IMR-90 (cell line): ENCODE measurements at regions not wholly inside any gene's neighbourhood (a gene's known extent, or its start where the extent isn't known, plus 50 kb on each side); places are given as distances from the start of the nearest gene placed in this dataset.
"Not testable (repeated sequence)": the region's sequence is repeated elsewhere in the genome, so short reads cannot be mapped to it uniquely, and the experiment has no call there.

ENCODE experiments used
- ATAC-seq: fragments of 200-7000 bp; cut with Tn5 transposase; 2 replicates; pipeline ENCODE4 v1.9.1; 2020; ENCODE audit warnings: low read depth, mild to moderate bottlenecking, moderate library complexity
- BruUV-seq: library from RNA; stranded (reverse); fragments of 400-500 nt; replicated peaks from 2 replicates; lab custom pipeline; 2021; lab: Mats Ljungman, UMichigan
- CTCF ChIA-PET: fragments of 300-600 bp; formaldehyde crosslinking; extraction: SDS; loops from one replicate; lab custom pipeline; 2021; ENCODE audit warnings: antibody characterized with exemption; lab: Yijun Ruan, JAX
- POLR2A ChIA-PET: fragments of 300-600 bp; sonication (Branson Sonifier 250); formaldehyde crosslinking; loops from one replicate; lab custom pipeline; 2022; ENCODE audit warnings: antibody characterized with exemption; ENCODE audit not compliant: unreplicated experiment; lab: Charles Lee
- DNase-seq: peaks from one replicate; pipeline ENCODE4 v3.0.0; 2013
- H2AFZ ChIP-seq: replicated peaks from 2 replicates; pipeline ENCODE3; 2013; ENCODE audit warnings: low read length, mild to moderate bottlenecking; ENCODE audit not compliant: poor library complexity
- H2AK5ac ChIP-seq: 2 replicates; pipeline ENCODE4 v1.6.1; 2013; ENCODE audit warnings: low read depth, low read length, inconsistent platforms
- H2AK9ac ChIP-seq: replicated peaks from 2 replicates; pipeline ENCODE3; 2013; ENCODE audit warnings: mild to moderate bottlenecking, low read depth, low read length, moderate library complexity; ENCODE audit not compliant: poor library complexity
- H2BK120ac ChIP-seq: 2 replicates; pipeline ENCODE4 v1.6.1; 2013; ENCODE audit warnings: low read depth, low read length, inconsistent platforms
- H2BK15ac ChIP-seq: 3 replicates; pipeline ENCODE4 v1.6.1; 2013; ENCODE audit warnings: low read depth, low read length, inconsistent platforms
- H2BK20ac ChIP-seq: 2 replicates; pipeline ENCODE4 v1.6.1; 2013; ENCODE audit warnings: low read depth, mild to moderate bottlenecking, inconsistent platforms, low read length, moderate library complexity
- H2BK5ac ChIP-seq: 2 replicates; pipeline ENCODE4 v1.6.1; 2013; ENCODE audit warnings: mild to moderate bottlenecking, low read depth, low read length, inconsistent platforms; ENCODE audit not compliant: poor library complexity, severe bottlenecking
- H3K14ac ChIP-seq: replicated peaks from 2 replicates; pipeline ENCODE4 v1.6.1; 2013; ENCODE audit warnings: low read depth, low read length, inconsistent platforms
- H3K18ac ChIP-seq: 2 replicates; pipeline ENCODE4 v1.6.1; 2013; ENCODE audit warnings: low read depth, low read length, control low read depth
- H3K23ac ChIP-seq: 2 replicates; pipeline ENCODE4 v1.6.1; 2013; ENCODE audit warnings: low read depth, low read length, inconsistent platforms
- H3K27ac ChIP-seq: 2 replicates; pipeline ENCODE4 v1.5.1; 2013; ENCODE audit warnings: mild to moderate bottlenecking, control low read depth, low read length; ENCODE audit not compliant: insufficient read depth
- H3K27me3 ChIP-seq: 2 replicates; pipeline ENCODE4 v1.6.1; 2013; ENCODE audit warnings: low read length; ENCODE audit not compliant: control insufficient read depth, insufficient read depth
- H3K36me3 ChIP-seq: 2 replicates; pipeline ENCODE4 v1.6.1; 2013; ENCODE audit warnings: low read length, mixed read lengths; ENCODE audit not compliant: control insufficient read depth, insufficient read depth
- H3K4ac ChIP-seq: 2 replicates; pipeline ENCODE4 v1.6.1; 2013; ENCODE audit warnings: low read depth, low read length, inconsistent platforms
- H3K4me1 ChIP-seq: 2 replicates; pipeline ENCODE4 v1.6.1; 2013; ENCODE audit warnings: low read length, mixed read lengths; ENCODE audit not compliant: control insufficient read depth, insufficient read depth
- H3K4me2 ChIP-seq: 2 replicates; pipeline ENCODE4 v1.6.1; 2013; ENCODE audit warnings: low read depth, mild to moderate bottlenecking, control low read depth, low read length, moderate library complexity
- H3K4me3 ChIP-seq: 2 replicates; pipeline ENCODE4 v1.5.1; 2013; ENCODE audit warnings: low read depth, mild to moderate bottlenecking, control low read depth, low read length, moderate library complexity; ENCODE audit not compliant: insufficient read depth
- H3K56ac ChIP-seq: 2 replicates; pipeline ENCODE4 v1.6.1; 2013; ENCODE audit warnings: low read length, inconsistent platforms; ENCODE audit not compliant: insufficient read depth; ENCODE audit errors: extremely low read depth
- H3K79me1 ChIP-seq, 2 experiments: 2 replicates each; pipeline ENCODE4 v1.6.1; 2013; ENCODE audit warnings: low read length in 2 of 2, inconsistent platforms in 1 of 2, low read depth in 1 of 2
- H3K9ac ChIP-seq: 2 replicates; pipeline ENCODE4 v1.6.1; 2013; ENCODE audit warnings: low read depth, low read length, control low read depth
- H3K9me1 ChIP-seq: 2 replicates; pipeline ENCODE4 v1.6.1; 2013; ENCODE audit warnings: low read length, inconsistent platforms; ENCODE audit not compliant: insufficient read depth
- H3K9me3 ChIP-seq: 2 replicates; pipeline ENCODE4 v1.6.1; 2013; ENCODE audit warnings: low read length; ENCODE audit not compliant: control insufficient read depth, insufficient read depth
- H4K20me1 ChIP-seq: 2 replicates; pipeline ENCODE4 v1.6.1; 2013; ENCODE audit warnings: low read length, inconsistent platforms; ENCODE audit not compliant: insufficient read depth
- H4K5ac ChIP-seq: 2 replicates; pipeline ENCODE4 v1.6.1; 2013; ENCODE audit warnings: mild to moderate bottlenecking, low read depth, low read length, control low read depth
- H4K8ac ChIP-seq, 2 experiments: 2 replicates each; pipeline ENCODE4 v1.6.1; 2013; ENCODE audit warnings: low read depth in 2 of 2, low read length in 2 of 2, control low read depth in 1 of 2, inconsistent platforms in 1 of 2
- H4K91ac ChIP-seq: 2 replicates; pipeline ENCODE4 v1.6.1; 2013; ENCODE audit warnings: low read depth, low read length, inconsistent platforms; ENCODE audit not compliant: insufficient read depth
- MAFK ChIP-seq: IDR thresholded peaks from 2 replicates; pipeline ENCODE4 v1.6.1; 2012; ENCODE audit warnings: low read depth, low read length, improper control_type of control experiment
- USF2 ChIP-seq: fragments of 150-350 bp; IDR thresholded peaks from 2 replicates; pipeline ENCODE4 v1.6.1; 2017; ENCODE audit warnings: mild to moderate bottlenecking, antibody characterized with exemption, low read length, low read depth
- WGBS, 2 experiments: methylation state at CpG; one replicate each; pipeline versions ENCODE4 v1.1.5 to v1.1.7; 2013; ENCODE audit warnings: missing lambda C conversion rate in 2 of 2; ENCODE audit not compliant: insufficient read length in 1 of 2; ENCODE audit errors: extremely low coverage in 2 of 2; 5-methylcytosine and 5-hydroxymethylcytosine counted together
- dilution Hi-C: fragments of 300-500 bp; cut with HindIII; formaldehyde crosslinking; loops from one replicate; pipeline ENCODE4 v1.14.3; 2018; ENCODE audit warnings: low sequenced_read_pairs; ENCODE audit not compliant: unreplicated experiment
- in situ Hi-C: fragments of 300-500 bp; cut with MboI; formaldehyde crosslinking; loops from 3 replicates; pipeline ENCODE4 v1.14.3; 2019; ENCODE audit warnings: low sequenced_read_pairs, inconsistent platforms, mixed read lengths
- intact Hi-C: fragments of 100-400 bp; cut with micrococcal nuclease; formaldehyde crosslinking; loops from 2 replicates; pipeline ENCODE4 v1.10.0; 2022

DNA sequence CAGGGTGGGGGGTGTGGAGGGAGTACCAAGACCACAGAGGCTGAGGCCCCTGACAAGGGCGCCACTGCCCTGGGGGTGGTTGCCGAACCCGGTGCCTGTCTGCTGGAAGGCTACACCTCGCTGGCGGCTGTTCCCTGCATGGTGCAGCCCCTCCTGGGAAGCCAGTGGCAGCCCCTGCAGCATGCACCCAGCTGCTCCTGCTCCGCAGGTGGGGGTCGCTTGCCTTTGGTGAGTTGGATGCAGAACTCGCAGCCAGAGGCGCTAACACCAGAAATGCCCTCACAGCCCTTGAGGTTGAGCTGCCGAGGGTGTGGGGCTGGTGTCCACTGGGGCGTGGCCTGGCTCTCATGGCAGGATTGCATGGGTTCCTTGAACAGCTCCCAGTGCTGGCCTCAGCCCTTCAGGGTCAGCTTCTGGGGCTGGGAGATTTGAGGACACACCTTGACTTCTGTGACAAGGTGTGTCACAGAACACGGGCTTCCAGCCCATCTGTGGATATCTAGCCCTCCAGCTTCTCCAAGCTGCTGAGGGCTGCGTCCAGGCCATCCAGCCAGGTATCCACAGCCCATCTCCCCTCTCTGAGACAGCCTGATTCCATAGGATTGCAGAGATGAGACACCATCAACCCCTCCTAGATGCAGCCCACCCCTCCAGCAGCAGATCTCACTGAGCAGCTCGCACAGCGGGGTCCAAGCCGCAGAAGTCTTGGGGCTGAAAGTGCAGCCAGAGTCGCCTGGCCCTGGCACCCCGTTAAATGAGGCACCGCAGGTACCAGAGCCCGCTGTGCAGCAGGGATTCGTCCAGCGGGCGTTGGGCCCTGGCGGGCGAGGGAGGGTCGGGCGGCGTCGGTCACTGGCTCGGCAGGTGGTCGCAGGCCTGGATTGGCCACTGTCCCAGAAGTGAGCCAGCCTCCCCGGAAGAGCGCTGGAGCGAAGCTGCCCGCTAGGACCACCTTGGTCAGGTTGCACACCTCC lies 586.3 kb downstream of the KCNJ18 start (continued):
- TF ChIP-seq MAFK, result no peak

DNA sequence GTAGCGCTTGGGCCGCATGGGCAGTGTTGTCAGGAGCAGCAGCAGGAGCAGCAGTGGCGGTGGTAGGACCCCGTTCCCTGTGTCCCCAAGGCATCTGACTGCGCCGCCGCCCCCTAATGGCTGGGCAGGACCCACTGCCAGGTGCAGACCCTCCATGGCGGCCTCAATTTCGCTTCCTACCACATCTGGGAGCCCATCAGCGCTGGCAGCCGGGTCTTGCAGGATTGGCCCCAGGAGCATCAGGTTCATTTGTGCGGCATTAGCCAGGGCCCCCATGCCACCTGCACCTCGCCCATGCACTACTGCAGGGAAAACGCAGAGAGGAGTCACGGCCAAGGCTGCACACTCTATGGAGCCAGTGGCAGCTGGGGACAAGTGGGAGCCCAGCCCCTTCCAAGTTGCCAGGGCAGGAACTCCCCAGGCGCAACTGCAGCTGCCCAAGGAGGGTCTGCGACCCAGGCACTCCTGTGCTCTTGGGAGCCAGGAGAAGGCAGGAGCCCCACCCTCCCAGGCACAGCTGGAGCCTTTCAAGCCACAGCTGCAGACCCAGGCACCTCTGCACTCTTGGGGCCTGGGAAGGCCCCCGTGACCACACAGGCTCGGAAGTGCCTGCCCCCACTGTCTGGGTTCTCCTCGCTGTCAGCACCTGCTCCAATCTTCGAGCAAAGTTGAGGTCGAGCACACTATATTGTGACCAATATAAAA lies 594.2 kb downstream of the KCNJ18 start:
- no peak for ATAC-seq
- no peak overlapping the region for H3K9ac ChIP-seq
- no TSS peak for BruUV-seq
- no peak overlapping the region for H2AK9ac ChIP-seq
- H3K4me2 ChIP-seq, result no peak overlapping the region
- no peak overlapping the region for H3K4ac ChIP-seq
- intact Hi-C loops, result no loop called here
- H3K9me1 ChIP-seq, result no peaks in the 10 kb centered on the region
- H3K79me1 ChIP-seq, result no peaks in the 10 kb centered on the region
- ChIA-PET CTCF (no interaction called here), POLR2A (no interaction called here)
- dilution Hi-C loops, result no loop called here
- no peak overlapping the region for H3K27ac ChIP-seq
- no peak overlapping the region for H3K14ac ChIP-seq
- H3K23ac ChIP-seq, result no peak overlapping the region
- in situ Hi-C loops, result no loop called here
- TF ChIP-seq MAFK (no peak), USF2 (no peak)
- no peak overlapping the region for H2AK5ac ChIP-seq
- H4K91ac ChIP-seq, result no peak overlapping the region
- H3K4me1 ChIP-seq, result no peaks in the 10 kb centered on the region
- no peak for DNase-seq
- H2BK20ac ChIP-seq, result no peak overlapping the region
- no peak overlapping the region for H3K4me3 ChIP-seq
- H4K8ac ChIP-seq, result no peak overlapping the region
- no peak overlapping the region for H3K18ac ChIP-seq
- no peak overlapping the region for H3K56ac ChIP-seq
- H2BK120ac ChIP-seq, result no peak overlapping the region
- no peaks in the 10 kb centered on the region for H3K27me3 ChIP-seq
- H3K9me3 ChIP-seq, result peaks cover 9% of the 10 kb centered on the region
- H4K20me1 ChIP-seq, result no peaks in the 10 kb centered on the region
- no peaks in the 10 kb centered on the region for H3K36me3 ChIP-seq
- whole genome bisulfite sequencing, 2 experiments, result 52% methylated on average over 9 of the region's 22 CpGs; no CpG with 5 or more reads in 1 of the 2 experiments
- no peak overlapping the region for H2BK15ac ChIP-seq
- no peak overlapping the region for H4K5ac ChIP-seq
- no peak overlapping the region for H2BK5ac ChIP-seq
- H2AFZ ChIP-seq, result no peak overlapping the region

GRCh38 chr17:22298484-22298951 lies 606.2 kb downstream of the KCNJ18 start:
- H3K14ac ChIP-seq, H4K20me1 ChIP-seq, H3K4me3 ChIP-seq, H3K36me3 ChIP-seq, H3K9me1 ChIP-seq, H3K23ac ChIP-seq, H3K9ac ChIP-seq, H2BK20ac ChIP-seq, H4K91ac ChIP-seq, H2BK5ac ChIP-seq, H3K56ac ChIP-seq, H3K79me1 ChIP-seq, H2BK120ac ChIP-seq, H3K27ac ChIP-seq, H4K8ac ChIP-seq, H2AK9ac ChIP-seq, BruUV-seq, POLR2A ChIA-PET, H4K5ac ChIP-seq, CTCF ChIA-PET, intact Hi-C loops, H2AK5ac ChIP-seq, H3K27me3 ChIP-seq, H3K18ac ChIP-seq, H2AFZ ChIP-seq, H3K4ac ChIP-seq, DNase-seq, H3K4me1 ChIP-seq, H3K4me2 ChIP-seq, in situ Hi-C loops, dilution Hi-C loops, H2BK15ac ChIP-seq: not testable (repeated sequence)
- H3K9me3 ChIP-seq, result peaks cover 40% of the 10 kb centered on the region
- WGBS, 2 experiments, result 53% methylated on average over 6 of the region's 33 CpGs; no CpG with 5 or more reads in 1 of the 2 experiments
- ATAC-seq, result peak; percentile 35; the same call in 1 of the 2 replicates
